Upper lobe of left lung (tissue), 6 donors: ENCODE measurements at regions not wholly inside any gene's neighbourhood (a gene's known extent, or its start where the extent isn't known, plus 50 kb on each side); places are given as distances from the start of the nearest gene placed in this dataset.

Experiments
- ATAC-seq, 2 donors: fragments of 200-7000 bp; cut with Tn5 transposase; one replicate each; pipeline ENCODE4 v1.9.1; 2022; ENCODE audit warnings: mild to moderate bottlenecking in 2 of 2, moderate library complexity in 2 of 2; ENCODE audit not compliant: low FRiP score in 2 of 2
- DNase-seq, 2 donors: peaks; one replicate each; pipeline ENCODE4 v3.0.0-alpha.2; 2019 to 2020
- H3K27ac ChIP-seq, 4 donors: fragments of 200-600 bp; sonication (generic); one replicate each; pipeline ENCODE4 v1.5.1; 2016 to 2019
- H3K27me3 ChIP-seq, 4 donors: fragments of 200-600 bp; sonication (generic); one replicate each; pipeline ENCODE4 v1.5.1; 2017 to 2019
- H3K36me3 ChIP-seq, 4 donors: fragments of 200-600 bp; sonication (generic); one replicate each; pipeline ENCODE4 v1.5.1; 2016 to 2019
- H3K4me1 ChIP-seq, 4 donors: fragments of 200-600 bp; sonication (generic); one replicate each; pipeline ENCODE4 v1.5.1; 2018 to 2019
- H3K4me3 ChIP-seq, 4 donors: fragments of 200-600 bp; sonication (generic); one replicate each; pipeline ENCODE4 v1.5.1; 2017 to 2019; ENCODE audit warnings: mild to moderate bottlenecking in 2 of 4, moderate library complexity in 1 of 4
- H3K9me3 ChIP-seq, 4 donors: fragments of 200-600 bp; sonication (generic); one replicate each; pipeline ENCODE4 v1.5.1; 2018 to 2019
- EP300 ChIP-seq, 4 donors: sonication (generic); formaldehyde crosslinking; IDR thresholded peaks; one replicate each; pipeline ENCODE4 v1.5.1; 2017; ENCODE audit warnings: antibody characterized with exemption in 4 of 4, control low read depth in 2 of 4
- POLR2A ChIP-seq, 4 donors: fragments of 450-650 bp; IDR thresholded peaks; one replicate each; pipeline ENCODE4 v1.5.1; 2016 to 2017; ENCODE audit warnings: antibody characterized with exemption in 4 of 4, mild to moderate bottlenecking in 2 of 4
- POLR2AphosphoS5 ChIP-seq, 2 donors: sonication (generic); formaldehyde crosslinking; IDR thresholded peaks; one replicate each; pipeline ENCODE4 v1.5.1; 2017; ENCODE audit warnings: antibody characterized with exemption in 2 of 2
- WGBS, 2 donors: methylation state at CpG; one replicate each; pipeline ENCODE4 v1.1.5; 2017 to 2018; 5-methylcytosine and 5-hydroxymethylcytosine counted together
- TF ChIP-seq, protein P1 (sequence below), 6 experiments: fragments of 450-650 bp in 4 of 6; fragments of 200-600 bp in 2 of 6; sonication (generic) in 2 of 6; IDR thresholded peaks; one replicate each; pipeline ENCODE4 v1.5.1; 2016 to 2019; ENCODE audit warnings: antibody characterized with exemption in 6 of 6
- donor health status: DM: no; HTN: no; CAD: no; lungs with moderate emphysema.
- donor health status: DM: no; HTN: yes; CAD: no; lungs with severe emphysema.

DNA sequence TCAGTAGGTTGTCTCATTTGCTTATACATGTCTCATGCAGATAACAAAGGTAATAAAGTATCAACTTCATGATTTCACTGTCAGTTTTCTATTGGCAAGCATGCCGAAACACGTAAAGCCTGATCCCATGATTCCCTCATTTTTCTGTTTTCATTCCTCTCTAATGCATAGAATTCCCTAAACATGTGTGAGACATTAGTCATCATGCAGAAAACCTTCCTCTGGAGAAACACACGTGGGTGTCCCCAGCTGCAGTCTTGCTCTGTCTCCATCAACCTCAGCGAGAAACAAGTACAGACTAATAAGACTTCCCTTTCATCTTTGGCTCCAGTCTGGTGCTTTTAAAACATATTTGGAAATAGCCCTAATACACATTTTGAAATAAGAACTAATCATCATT, 432.7 kb upstream of the VSTM2A start:
- no peaks in the 10 kb centered on the region for H3K27me3 ChIP-seq
- H3K4me3 ChIP-seq = no peak overlapping the region
- no peak for DNase-seq
- no peaks in the 10 kb centered on the region for H3K4me1 ChIP-seq
- no peak for ATAC-seq
- H3K9me3 ChIP-seq = no peaks in the 10 kb centered on the region
- no peak for TF ChIP-seq POLR2A (IDR thresholded peaks at IDR 0.05)
- TF ChIP-seq POLR2AphosphoS5 (IDR thresholded peaks at IDR 0.05) = no peak
- TF ChIP-seq, protein P1, sequence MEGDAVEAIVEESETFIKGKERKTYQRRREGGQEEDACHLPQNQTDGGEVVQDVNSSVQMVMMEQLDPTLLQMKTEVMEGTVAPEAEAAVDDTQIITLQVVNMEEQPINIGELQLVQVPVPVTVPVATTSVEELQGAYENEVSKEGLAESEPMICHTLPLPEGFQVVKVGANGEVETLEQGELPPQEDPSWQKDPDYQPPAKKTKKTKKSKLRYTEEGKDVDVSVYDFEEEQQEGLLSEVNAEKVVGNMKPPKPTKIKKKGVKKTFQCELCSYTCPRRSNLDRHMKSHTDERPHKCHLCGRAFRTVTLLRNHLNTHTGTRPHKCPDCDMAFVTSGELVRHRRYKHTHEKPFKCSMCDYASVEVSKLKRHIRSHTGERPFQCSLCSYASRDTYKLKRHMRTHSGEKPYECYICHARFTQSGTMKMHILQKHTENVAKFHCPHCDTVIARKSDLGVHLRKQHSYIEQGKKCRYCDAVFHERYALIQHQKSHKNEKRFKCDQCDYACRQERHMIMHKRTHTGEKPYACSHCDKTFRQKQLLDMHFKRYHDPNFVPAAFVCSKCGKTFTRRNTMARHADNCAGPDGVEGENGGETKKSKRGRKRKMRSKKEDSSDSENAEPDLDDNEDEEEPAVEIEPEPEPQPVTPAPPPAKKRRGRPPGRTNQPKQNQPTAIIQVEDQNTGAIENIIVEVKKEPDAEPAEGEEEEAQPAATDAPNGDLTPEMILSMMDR (IDR thresholded peaks at IDR 0.05) = no peak
- no peak for TF ChIP-seq EP300 (IDR thresholded peaks at IDR 0.05)
- no peaks in the 10 kb centered on the region for H3K36me3 ChIP-seq
- no peak overlapping the region for H3K27ac ChIP-seq
- WGBS, 2 donors = 53 to 57% methylated on average over 4 of the region's 4 CpGs

DNA sequence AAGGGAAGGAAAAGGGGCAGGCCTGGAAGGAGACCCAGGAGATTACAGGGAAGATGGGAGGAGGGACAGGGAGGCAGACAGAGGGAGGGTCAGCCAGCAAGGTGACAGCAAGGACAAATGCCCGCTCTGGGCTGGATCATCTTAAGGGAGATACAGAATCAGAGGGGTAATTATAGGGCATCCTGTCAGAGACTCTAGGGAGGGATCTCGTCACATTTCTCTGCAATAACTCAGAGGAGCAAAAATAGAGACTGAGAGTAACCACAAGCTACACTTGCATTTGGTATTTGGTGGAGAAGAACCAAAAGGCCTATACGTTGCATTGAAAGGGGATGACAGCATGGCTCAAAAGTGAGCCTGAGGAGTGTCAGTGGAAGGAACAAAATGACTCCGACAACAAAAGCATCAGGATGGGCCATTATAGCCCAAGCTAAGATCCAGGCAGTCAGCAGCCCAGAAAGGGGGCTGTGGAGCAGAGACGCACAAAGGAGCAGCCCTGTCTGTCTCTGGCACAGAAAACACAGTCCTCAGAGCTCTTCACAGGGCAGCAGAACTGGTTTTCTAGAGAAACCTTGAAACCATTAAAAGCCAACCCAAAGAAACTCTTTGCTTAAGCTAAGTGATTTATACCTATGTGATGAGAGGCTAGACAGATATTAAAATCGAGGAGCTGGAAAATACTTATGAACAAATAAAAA, 430.2 kb upstream of the VSTM2A start:
- no peaks in the 10 kb centered on the region for H3K9me3 ChIP-seq
- H3K36me3 ChIP-seq = no peaks in the 10 kb centered on the region
- H3K27ac ChIP-seq = no peak overlapping the region
- H3K4me1 ChIP-seq = no peaks in the 10 kb centered on the region
- no peak for DNase-seq
- H3K4me3 ChIP-seq = no peak overlapping the region
- WGBS, 2 donors = 60 to 72% methylated on average over 6 of the region's 6 CpGs
- no peak for ATAC-seq
- H3K27me3 ChIP-seq = no peaks in the 10 kb centered on the region
- no peak for TF ChIP-seq POLR2A (IDR thresholded peaks at IDR 0.05)
- TF ChIP-seq POLR2AphosphoS5 (IDR thresholded peaks at IDR 0.05) = no peak
- TF ChIP-seq EP300 (IDR thresholded peaks at IDR 0.05) = no peak
- TF ChIP-seq, protein P1 (IDR thresholded peaks at IDR 0.05) = no peak

DNA sequence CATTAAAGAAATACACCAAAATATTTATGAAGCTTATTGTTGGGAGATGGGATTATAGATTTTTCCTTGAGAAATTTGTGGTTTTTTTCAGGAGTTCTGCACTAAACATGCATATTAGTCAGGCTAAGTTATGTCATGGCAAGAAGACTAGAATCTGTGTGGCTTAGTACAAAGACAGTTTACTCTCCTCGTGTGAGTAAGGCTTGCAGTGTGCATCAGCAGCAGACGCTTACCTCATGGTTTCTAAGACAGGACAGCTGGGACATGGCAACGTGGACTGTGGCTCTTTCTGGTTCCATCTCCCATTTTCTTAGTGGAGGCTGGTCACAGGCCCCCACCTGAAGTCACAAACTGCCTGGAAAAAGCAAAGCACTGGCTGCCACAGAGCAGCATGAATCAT, 429.6 kb upstream of the VSTM2A start:
- no peak for TF ChIP-seq POLR2A (IDR thresholded peaks at IDR 0.05)
- TF ChIP-seq POLR2AphosphoS5 (IDR thresholded peaks at IDR 0.05) = no peak
- TF ChIP-seq, protein P1 (IDR thresholded peaks at IDR 0.05) = no peak
- no peak for TF ChIP-seq EP300 (IDR thresholded peaks at IDR 0.05)
- DNase-seq (no peak), ATAC-seq (no peak)
- H3K36me3 ChIP-seq = no peaks in the 10 kb centered on the region
- no peak overlapping the region for H3K4me3 ChIP-seq
- H3K27ac ChIP-seq = no peak overlapping the region
- no peaks in the 10 kb centered on the region for H3K27me3 ChIP-seq
- WGBS, 2 donors = 37 to 43% methylated on average over 3 of the region's 3 CpGs
- H3K4me1 ChIP-seq = no peaks in the 10 kb centered on the region
- no peaks in the 10 kb centered on the region for H3K9me3 ChIP-seq

DNA sequence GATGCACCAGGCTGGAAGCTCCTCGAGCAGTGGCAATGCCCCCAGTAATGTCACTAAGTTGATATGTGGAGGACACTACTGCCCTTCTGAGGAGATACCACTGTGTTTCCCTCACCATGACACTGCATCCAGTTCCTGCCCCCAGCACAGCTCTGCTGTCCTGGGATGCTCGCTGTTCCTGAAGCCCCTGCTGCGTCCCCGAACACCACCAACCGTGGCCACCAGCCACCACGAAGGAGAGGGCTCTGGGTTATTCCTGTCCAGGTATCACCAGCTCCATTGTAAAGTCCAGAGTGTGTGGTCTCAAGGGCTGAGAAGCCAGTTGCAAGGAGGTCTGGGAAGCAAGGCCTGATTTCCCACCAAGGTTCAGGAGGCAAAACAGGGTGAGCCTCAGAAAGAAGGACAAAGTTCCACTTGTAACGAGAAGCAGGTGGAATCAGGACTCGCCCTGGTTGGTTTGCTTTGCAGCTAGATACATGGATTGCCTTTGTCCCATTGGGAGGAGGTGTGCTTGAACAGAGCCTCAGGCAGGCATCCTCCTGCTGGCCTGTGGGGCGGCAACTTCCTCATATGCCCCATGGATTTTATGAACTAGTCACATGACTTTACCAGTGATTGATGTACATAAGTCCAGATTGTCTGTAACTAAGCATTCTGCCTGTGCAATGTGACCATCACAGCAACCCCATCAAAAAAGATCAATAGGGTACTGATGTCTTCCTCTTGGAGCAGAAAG, 427.0 kb upstream of the VSTM2A start:
- Histone ChIP-seq H3K4me3 (no peak overlapping the region), H3K27ac (no peak overlapping the region), H3K27me3 (no peaks in the 10 kb centered on the region), H3K36me3 (no peaks in the 10 kb centered on the region), H3K4me1 (no peaks in the 10 kb centered on the region), H3K9me3 (no peaks in the 10 kb centered on the region)
- 85 to 88% methylated on average over 7 to 9 of the region's 9 CpGs for WGBS, 2 donors
- DNase-seq = peak in 1 of 2 donors; percentile 15
- ATAC-seq = no peak
- no peak for TF ChIP-seq POLR2A (IDR thresholded peaks at IDR 0.05)
- no peak for TF ChIP-seq POLR2AphosphoS5 (IDR thresholded peaks at IDR 0.05)

DNA sequence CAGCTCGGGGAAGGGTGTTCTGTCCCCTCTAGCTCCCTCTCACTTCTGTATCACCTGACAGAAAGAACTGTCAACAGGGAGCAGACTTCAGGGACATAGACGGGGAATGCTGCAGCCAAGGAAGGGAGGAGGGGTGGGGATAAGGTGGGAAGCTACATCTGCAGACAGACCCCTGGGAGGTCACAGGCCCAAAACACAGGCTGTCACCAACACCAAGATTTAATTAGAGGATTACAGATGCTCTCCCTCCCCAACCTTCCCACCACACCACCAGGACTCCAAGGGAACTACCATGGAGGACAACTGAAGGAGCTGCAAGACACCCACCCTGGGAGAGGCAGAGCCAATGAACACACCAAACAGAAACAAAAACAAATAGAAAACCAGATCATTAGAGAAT, 425.2 kb upstream of the VSTM2A start:
- DNase-seq (no peak), ATAC-seq (no peak)
- H3K9me3 ChIP-seq = no peaks in the 10 kb centered on the region
- no peak overlapping the region for H3K4me3 ChIP-seq
- H3K36me3 ChIP-seq = no peaks in the 10 kb centered on the region
- H3K4me1 ChIP-seq = no peaks in the 10 kb centered on the region
- no peaks in the 10 kb centered on the region for H3K27me3 ChIP-seq
- WGBS, 2 donors = 43 to 53% methylated on average over 2 of the region's 2 CpGs
- no peak overlapping the region for H3K27ac ChIP-seq
- no peak for TF ChIP-seq POLR2A (IDR thresholded peaks at IDR 0.05)
- TF ChIP-seq, protein P1 (IDR thresholded peaks at IDR 0.05) = no peak
- no peak for TF ChIP-seq POLR2AphosphoS5 (IDR thresholded peaks at IDR 0.05)
- TF ChIP-seq EP300 (IDR thresholded peaks at IDR 0.05) = no peak
